Prostate gland (tissue), 2 donors: ENCODE measurements at regions not wholly inside any gene's neighbourhood (a gene's known extent, or its start where the extent isn't known, plus 50 kb on each side); places are given as distances from the start of the nearest gene placed in this dataset.

Source experiments
- DNase-seq: peaks from one replicate; pipeline ENCODE4 v3.0.0-alpha.2; 2019; ENCODE audit warnings: low spot score
- H3K27ac ChIP-seq, 2 donors: fragments of 200-600 bp; sonication (generic); 2 replicates each; pipeline ENCODE4 v1.5.1; 2017 to 2019
- H3K27me3 ChIP-seq: fragments of 200-600 bp; sonication (generic); replicated peaks from 2 replicates; pipeline ENCODE4 v1.5.1; 2019; ENCODE audit not compliant: insufficient read depth
- H3K36me3 ChIP-seq, 2 donors: fragments of 200-600 bp; sonication (generic); 1 replicate in 1 of 2; 2 replicates in 1 of 2; pipeline versions ENCODE4 v1.5.1 to v1.8.1; 2017 to 2019
- H3K4me1 ChIP-seq: fragments of 200-600 bp; sonication (generic); replicated peaks from 2 replicates; pipeline ENCODE4 v1.5.1; 2019
- H3K4me3 ChIP-seq, 2 donors: fragments of 200-600 bp; sonication (generic); 2 replicates each; pipeline ENCODE4 v1.5.1; 2017 to 2019
- H3K9me3 ChIP-seq: fragments of 200-600 bp; sonication (generic); 2 replicates; pipeline ENCODE4 v1.5.1; 2017
- POLR2A ChIP-seq: fragments of 450-650 bp; IDR thresholded peaks from one replicate; pipeline ENCODE4 v1.6.1; 2016; ENCODE audit warnings: antibody characterized with exemption, mild to moderate bottlenecking
- POLR2AphosphoS5 ChIP-seq: sonication (generic); formaldehyde crosslinking; IDR thresholded peaks from one replicate; pipeline ENCODE4 v1.6.1; 2017; ENCODE audit warnings: antibody characterized with exemption
- WGBS: methylation state at CpG from one replicate; pipeline ENCODE4 v1.1.5; 2018; 5-methylcytosine and 5-hydroxymethylcytosine counted together
- intact Hi-C: fragments of 100-400 bp; cut with DNase I; formaldehyde crosslinking; loops from one replicate; pipeline ENCODE4 v1.14.2; 2022
- TF ChIP-seq, protein P1 (sequence below), 4 experiments: fragments of 200-600 bp in 2 of 4; fragments of 450-650 bp in 2 of 4; sonication (generic) in 2 of 4; IDR thresholded peaks; 1 replicate in 3 of 4; 2 replicates in 1 of 4; pipeline ENCODE4 v1.5.1; 2016 to 2019; ENCODE audit warnings: antibody characterized with exemption in 4 of 4, mild to moderate bottlenecking in 2 of 4, moderate library complexity in 2 of 4

- Histone ChIP-seq H3K27ac (no peak overlapping the region), H3K27me3 (no peaks in the 10 kb centered on the region), H3K9me3 (no peaks in the 10 kb centered on the region), H3K4me1 (no peaks in the 10 kb centered on the region), H3K4me3 (no peak overlapping the region), H3K36me3 (no peaks in the 10 kb centered on the region)
- WGBS, result 12% methylated on average over 5 of the region's 5 CpGs
- DNase-seq, result no peak
- intact Hi-C loops, result loop anchor here (5.0 kb wide), 1 partner anchor 969 kb away; no protein-coding TSS in a partner anchor
- TF ChIP-seq POLR2AphosphoS5 (no peak), POLR2A (no peak)
- TF ChIP-seq, protein P1, sequence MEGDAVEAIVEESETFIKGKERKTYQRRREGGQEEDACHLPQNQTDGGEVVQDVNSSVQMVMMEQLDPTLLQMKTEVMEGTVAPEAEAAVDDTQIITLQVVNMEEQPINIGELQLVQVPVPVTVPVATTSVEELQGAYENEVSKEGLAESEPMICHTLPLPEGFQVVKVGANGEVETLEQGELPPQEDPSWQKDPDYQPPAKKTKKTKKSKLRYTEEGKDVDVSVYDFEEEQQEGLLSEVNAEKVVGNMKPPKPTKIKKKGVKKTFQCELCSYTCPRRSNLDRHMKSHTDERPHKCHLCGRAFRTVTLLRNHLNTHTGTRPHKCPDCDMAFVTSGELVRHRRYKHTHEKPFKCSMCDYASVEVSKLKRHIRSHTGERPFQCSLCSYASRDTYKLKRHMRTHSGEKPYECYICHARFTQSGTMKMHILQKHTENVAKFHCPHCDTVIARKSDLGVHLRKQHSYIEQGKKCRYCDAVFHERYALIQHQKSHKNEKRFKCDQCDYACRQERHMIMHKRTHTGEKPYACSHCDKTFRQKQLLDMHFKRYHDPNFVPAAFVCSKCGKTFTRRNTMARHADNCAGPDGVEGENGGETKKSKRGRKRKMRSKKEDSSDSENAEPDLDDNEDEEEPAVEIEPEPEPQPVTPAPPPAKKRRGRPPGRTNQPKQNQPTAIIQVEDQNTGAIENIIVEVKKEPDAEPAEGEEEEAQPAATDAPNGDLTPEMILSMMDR (IDR thresholded peaks at IDR 0.05), result no peak
These were observed 458.6 kb upstream of the ASIC2 start for GRCh38 chr17:33751702-33752065.

GRCh38 chr17:33753452-33753851 is 460.4 kb upstream of the ASIC2 start:
- no peak overlapping the region for H3K27ac ChIP-seq
- H3K4me1 ChIP-seq, result no peaks in the 10 kb centered on the region
- TF ChIP-seq, protein P1 (IDR thresholded peaks at IDR 0.05), result no peak
- TF ChIP-seq POLR2AphosphoS5, result no peak
- no peak for TF ChIP-seq POLR2A
- no peak overlapping the region for H3K4me3 ChIP-seq
- no peak for DNase-seq
- 63% methylated on average over 7 of the region's 7 CpGs for WGBS
- H3K9me3 ChIP-seq, result no peaks in the 10 kb centered on the region
- intact Hi-C loops, result loop anchor here (5.0 kb wide), 1 partner anchor 971 kb away; no protein-coding TSS in a partner anchor
- no peaks in the 10 kb centered on the region for H3K27me3 ChIP-seq
- H3K36me3 ChIP-seq, result no peaks in the 10 kb centered on the region

DNA sequence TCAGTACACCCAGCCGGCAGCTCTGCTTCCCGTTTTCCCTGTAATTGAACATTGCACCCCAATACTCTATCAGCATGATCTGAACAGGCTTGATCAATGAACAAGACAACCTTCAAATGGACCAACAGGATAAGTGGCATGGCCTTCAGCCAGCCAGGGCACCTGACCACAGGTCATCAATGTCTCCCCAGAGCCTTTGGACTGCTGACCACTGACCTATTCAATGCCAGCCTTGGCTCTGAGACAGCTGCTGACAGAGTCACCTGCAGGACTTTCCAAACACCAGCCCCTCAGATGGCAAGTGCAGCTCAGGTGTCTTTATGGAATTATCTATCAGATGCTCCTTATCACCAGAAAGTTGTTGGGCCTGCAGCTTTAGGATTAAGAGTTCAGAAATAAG is 462.9 kb upstream of the ASIC2 start:
- H3K36me3 ChIP-seq, result no peaks in the 10 kb centered on the region
- no peak for DNase-seq
- intact Hi-C loops, result no loop called here
- no peaks in the 10 kb centered on the region for H3K4me1 ChIP-seq
- TF ChIP-seq, protein P1 (IDR thresholded peaks at IDR 0.05), result no peak
- TF ChIP-seq POLR2A, result no peak
- no peak for TF ChIP-seq POLR2AphosphoS5
- 89% methylated on average over 2 of the region's 2 CpGs for WGBS
- H3K9me3 ChIP-seq, result no peaks in the 10 kb centered on the region
- H3K27me3 ChIP-seq, result no peaks in the 10 kb centered on the region
- H3K27ac ChIP-seq, result no peak overlapping the region
- no peak overlapping the region for H3K4me3 ChIP-seq

DNA sequence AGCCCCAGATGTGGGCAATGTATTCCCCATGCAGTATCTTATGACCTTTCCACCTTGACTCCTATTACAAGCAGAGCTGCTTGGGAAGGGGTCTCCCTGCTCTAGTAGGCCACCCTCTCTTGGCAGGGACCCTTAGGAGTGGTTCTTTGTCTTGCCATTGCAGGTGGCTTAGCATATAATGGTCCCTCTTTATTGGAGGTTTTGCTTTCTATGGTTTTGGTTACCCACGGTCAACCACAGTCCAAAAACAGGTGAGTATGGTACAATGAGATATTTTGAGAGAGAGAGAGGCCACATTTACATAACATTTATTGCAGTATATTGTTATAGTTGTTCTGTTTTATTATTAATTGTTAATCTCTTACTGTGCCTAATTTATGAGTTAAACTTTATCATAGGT is 472.8 kb upstream of the ASIC2 start:
- TF ChIP-seq POLR2A (no peak), POLR2AphosphoS5 (no peak)
- TF ChIP-seq, protein P1 (IDR thresholded peaks at IDR 0.05), result no peak
- no peak for DNase-seq
- no peaks in the 10 kb centered on the region for H3K4me1 ChIP-seq
- H3K4me3 ChIP-seq, result no peak overlapping the region
- H3K36me3 ChIP-seq, result no peaks in the 10 kb centered on the region
- WGBS, result 90% methylated on average over 1 of the region's 1 CpG
- no peaks in the 10 kb centered on the region for H3K9me3 ChIP-seq
- no peaks in the 10 kb centered on the region for H3K27me3 ChIP-seq
- H3K27ac ChIP-seq, result no peak overlapping the region
- intact Hi-C loops, result no loop called here

- H3K27me3 ChIP-seq, result no peaks in the 10 kb centered on the region
- 49% methylated on average over 3 of the region's 3 CpGs for WGBS
- H3K9me3 ChIP-seq, result no peaks in the 10 kb centered on the region
- intact Hi-C loops, result no loop called here
- no peak overlapping the region for H3K27ac ChIP-seq
- H3K4me3 ChIP-seq, result no peak overlapping the region
- H3K36me3 ChIP-seq, result no peaks in the 10 kb centered on the region
- DNase-seq, result no peak
- no peak for TF ChIP-seq POLR2A
- TF ChIP-seq POLR2AphosphoS5, result no peak
- TF ChIP-seq, protein P1 (IDR thresholded peaks at IDR 0.05), result no peak
- no peaks in the 10 kb centered on the region for H3K4me1 ChIP-seq
These were observed 473.6 kb upstream of the ASIC2 start for GRCh38 chr17:33766721-33767120.
